ENCODE measurements at regions not wholly inside any gene's neighbourhood (a gene's known extent, or its start where the extent isn't known, plus 50 kb on each side); places are given as distances from the start of the nearest gene placed in this dataset.
"Not testable (repeated sequence)": the region's sequence is repeated elsewhere in the genome, so short reads cannot be mapped to it uniquely, and the experiment has no call there.

DNA sequence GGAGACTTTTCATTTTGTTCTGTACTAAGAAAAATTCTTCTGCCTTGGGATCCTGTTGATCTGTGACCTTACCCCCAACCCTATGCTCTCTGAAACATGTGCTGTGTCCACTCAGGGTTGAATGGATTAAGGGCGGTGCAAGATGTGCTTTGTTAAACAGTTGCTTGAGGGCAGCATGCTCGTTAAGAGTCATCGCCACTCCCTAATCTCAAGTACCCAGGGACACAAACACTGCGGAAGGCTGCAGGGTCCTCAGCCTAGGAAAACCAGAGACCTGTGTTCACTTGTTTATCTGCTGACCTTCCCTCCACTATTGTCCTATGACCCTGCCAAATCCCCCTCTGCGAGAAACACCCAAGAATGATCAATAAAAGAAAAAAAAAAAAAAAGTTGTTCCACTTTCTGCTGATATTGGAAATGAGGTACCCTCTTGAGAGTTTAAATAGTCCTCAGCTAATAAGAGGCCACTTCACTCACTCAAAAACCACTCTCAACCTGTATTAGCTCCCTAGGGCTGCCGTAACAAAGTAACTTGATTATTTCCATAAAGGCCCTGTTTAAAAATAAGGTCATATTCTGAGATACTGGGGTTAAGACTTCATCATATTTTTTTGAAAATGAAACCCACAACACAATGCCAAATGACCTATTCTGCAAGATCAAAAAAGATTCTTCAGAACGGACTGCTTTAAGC lies 174.6 kb upstream of the CRIM1 start:
- TF ChIP-seq, protein P1, sequence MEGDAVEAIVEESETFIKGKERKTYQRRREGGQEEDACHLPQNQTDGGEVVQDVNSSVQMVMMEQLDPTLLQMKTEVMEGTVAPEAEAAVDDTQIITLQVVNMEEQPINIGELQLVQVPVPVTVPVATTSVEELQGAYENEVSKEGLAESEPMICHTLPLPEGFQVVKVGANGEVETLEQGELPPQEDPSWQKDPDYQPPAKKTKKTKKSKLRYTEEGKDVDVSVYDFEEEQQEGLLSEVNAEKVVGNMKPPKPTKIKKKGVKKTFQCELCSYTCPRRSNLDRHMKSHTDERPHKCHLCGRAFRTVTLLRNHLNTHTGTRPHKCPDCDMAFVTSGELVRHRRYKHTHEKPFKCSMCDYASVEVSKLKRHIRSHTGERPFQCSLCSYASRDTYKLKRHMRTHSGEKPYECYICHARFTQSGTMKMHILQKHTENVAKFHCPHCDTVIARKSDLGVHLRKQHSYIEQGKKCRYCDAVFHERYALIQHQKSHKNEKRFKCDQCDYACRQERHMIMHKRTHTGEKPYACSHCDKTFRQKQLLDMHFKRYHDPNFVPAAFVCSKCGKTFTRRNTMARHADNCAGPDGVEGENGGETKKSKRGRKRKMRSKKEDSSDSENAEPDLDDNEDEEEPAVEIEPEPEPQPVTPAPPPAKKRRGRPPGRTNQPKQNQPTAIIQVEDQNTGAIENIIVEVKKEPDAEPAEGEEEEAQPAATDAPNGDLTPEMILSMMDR (conservative IDR thresholded peaks at IDR 0.05; ENCODE audit: low read depth, low read length): not testable (repeated sequence)
- not testable (repeated sequence) for TF ChIP-seq EZH2 (IDR thresholded peaks at IDR 0.05; ENCODE audit: borderline replicate concordance, low read depth, low read length, poor library complexity, severe bottlenecking)
